Hematopoietic multipotent progenitor cell treated with erythropoietin and hydrocortisone succinate and interleukin-3 and kit ligand, for 17 days (in vitro differentiated cells): ENCODE measurements at regions not wholly inside any gene's neighbourhood (a gene's known extent, or its start where the extent isn't known, plus 50 kb on each side); places are given as distances from the start of the nearest gene placed in this dataset.

Experiments used
- DNase-seq: peaks from one replicate; pipeline ENCODE4 v3.0.0-alpha.2; 2015; ENCODE audit warnings: low spot score

GRCh38 chr10:3239066-3239919 lies 66.7 kb upstream of the PITRM1 start:
- no peak for DNase-seq

DNA sequence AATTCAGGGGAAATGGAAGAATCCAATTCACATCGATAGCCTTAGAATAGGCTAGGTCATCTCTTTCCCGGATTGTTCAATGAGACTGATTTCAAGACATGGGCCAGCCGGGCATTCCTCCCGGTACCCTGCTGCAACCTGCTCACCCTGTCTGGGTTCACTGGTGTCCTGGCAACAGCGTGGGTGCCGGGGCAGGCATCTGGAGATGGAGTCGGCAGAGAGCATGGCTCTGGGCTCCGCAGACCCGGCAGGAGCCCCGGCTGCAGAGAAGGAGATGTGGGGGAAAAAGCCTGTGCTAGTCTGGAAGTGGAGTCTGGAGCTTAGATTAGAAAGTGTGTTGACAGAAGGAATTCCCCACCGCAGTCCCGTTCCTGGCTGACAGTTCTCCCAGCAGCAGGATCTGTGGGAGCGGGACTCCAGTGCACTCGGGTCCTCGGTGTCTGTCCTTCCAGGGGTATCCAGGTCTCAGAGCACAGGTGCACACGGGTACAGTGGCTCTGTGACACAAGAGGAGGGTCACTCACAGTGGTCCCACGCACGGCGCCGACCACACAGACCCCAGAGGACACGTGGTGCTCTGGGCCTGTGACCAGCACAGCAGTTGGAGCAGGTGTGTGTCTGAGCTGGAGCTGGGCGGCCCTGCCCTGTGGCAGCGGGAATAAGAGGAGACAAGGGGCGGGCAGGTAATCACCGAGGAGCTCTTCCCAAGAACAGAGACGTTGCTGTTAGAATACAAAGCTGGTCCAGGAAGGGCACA lies 65.7 kb upstream of the PITRM1 start:
- no peak for DNase-seq

GRCh38 chr10:3237530-3237929 lies 64.9 kb upstream of the PITRM1 start:
- no peak for DNase-seq

- no peak for DNase-seq
Measured at GRCh38 chr10:3236644-3237404, 64.2 kb upstream of the PITRM1 start.

GRCh38 chr10:3235996-3236510 lies 63.5 kb upstream of the PITRM1 start:
- DNase-seq = no peak

DNA sequence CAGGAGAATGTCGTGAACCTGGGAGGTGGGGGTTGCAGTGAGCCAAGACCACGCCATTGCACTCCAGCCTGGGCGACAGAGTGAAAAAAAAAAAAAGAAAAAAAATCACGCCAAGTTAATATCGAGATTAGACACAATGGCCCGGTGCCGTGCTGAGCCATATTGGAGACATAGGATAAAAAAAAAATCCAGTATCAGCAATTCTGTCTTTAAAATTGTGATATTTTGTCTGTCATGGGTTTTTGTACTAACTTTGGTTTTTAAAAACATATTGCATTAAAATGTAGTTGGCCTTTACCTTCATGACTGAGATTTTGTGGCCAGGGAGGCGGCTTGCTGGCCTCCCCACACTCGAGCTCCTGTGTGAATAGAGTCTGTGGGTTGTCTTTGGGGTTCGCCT lies 62.8 kb upstream of the PITRM1 start:
- no peak for DNase-seq

DNA sequence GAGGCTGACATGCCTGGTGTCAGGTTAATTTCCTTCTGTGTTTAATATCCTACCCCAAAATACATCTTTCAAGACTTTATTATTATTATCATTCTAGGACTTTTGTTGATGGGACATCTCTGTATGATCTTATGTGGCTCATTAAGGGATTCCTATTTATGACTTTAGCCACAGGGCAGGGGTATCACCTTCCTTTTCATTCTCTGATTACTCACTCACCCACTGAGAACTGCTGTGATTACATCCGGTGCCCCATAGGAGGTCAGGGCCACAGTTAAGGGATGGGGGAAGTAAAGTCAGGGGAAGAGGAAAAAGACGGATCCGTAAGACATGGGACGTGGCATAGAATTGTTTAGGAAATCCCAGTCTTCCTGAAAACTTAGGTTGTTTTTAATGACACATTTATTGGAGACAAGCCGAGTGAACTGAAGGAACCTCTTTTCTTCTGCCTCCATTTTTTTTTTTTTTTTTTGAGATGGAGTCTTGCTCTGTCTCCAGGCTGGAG lies 61.0 kb upstream of the PITRM1 start:
- no peak for DNase-seq

GRCh38 chr10:3231951-3232730 lies 59.6 kb upstream of the PITRM1 start:
- no peak for DNase-seq

DNA sequence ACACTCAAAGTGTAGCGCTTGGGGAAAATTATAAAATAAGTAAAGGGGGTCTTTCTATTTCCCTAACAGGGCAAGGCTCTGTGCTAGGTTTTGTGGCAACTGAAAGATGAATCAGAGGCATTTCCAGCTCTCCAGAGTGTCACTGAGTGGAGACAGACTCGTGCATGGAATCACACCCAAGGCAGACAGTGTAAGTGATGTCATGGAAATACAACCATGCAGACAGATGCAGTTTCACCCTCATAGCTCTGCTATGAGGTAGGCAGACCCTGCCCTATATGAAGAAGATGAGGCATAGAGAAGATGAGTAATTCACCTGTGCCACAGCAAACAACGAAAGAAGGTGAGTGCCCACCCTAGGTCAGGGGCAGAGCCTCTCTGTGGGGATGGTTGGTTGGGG lies 57.2 kb upstream of the PITRM1 start:
- DNase-seq = no peak

DNA sequence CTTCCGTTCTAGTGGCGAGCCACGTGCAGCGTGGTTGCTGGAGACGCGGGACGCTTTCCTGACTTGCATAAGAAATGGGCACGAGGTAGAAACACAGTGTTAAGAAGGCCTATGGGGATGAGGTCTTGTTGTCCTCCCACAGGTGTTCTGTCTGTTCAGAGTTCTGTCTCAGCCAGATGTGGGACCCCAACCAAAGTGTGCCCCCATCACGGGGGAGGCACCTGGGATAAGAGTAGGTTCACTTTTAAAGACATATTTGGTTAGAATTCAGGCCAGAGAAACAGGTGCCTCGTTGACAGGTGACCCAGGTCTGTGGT lies 56.0 kb upstream of the PITRM1 start:
- DNase-seq = no peak

DNA sequence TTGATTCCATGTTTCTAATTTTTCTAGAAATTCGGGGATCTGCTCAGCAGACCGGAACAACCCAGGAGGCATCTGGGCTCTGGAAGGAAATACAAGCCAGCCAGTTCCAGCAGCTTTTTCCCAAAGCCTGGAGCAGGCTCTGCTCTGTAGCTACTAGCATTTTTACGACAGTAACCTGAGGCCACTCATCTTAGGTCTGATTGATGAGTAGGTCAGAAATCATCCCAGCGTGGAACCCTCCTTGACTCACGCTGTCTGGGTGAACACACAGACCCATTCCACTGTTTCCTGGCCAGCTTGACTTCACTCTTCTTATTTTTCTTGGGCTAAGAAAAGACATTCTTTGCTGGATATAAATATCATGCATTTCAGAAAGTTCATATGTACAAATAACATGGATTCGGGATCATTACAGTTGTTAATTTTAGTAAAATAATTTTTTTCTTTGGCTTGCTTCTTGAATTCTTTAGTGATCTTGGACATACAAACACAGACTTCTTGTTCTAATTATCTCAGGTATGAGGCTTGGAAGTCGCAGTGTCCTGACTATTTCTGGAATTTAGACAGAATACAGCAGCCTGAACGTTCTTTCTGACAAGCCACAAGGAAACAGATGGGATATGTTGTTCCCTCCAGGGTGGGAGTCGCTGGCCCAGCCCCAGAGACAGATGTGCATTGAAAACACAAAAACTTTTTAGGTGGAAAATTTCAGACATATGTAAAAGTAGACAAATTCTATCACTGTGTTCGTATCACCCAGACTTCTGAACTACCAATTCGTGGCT lies 54.6 kb upstream of the PITRM1 start:
- no peak for DNase-seq

DNA sequence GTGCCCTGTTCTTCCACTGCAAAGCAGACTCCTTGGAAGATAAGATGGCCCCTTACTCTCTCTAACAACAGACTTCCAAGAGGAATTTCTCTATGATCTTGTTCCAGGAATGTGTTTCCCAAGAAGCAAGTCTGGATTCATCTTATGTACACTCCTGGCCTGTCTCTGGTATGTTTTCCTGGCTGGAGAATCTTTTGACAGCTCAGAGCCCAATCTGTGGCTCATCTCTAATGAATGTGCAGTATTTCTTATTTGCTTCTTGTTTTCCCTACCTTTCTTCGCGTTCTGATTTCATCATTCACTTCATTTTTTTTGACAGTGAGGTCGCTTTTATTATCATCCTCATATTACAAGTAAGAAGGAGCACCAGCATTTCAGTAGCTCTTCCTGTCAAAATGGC lies 53.0 kb upstream of the PITRM1 start:
- no peak for DNase-seq

DNA sequence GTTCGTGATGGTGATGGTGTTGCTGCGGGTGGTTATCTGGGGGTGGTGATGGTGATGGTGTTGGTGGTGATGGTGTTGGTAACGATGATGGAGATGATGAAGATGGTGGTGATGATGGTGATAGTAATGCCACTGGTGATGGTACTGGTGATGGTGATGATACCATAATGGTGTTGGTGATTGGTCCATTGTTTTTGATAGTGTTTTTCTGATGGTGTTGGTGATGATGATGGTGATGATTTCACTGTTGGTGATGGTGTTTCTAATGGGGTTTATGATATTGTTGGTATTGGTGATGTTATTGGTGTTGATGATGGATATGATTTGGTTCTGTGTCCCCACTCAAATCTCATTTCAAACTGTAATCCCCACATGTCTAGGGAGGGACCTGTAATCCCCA lies 51.7 kb upstream of the PITRM1 start:
- DNase-seq = no peak

- no peak for DNase-seq
Measured at GRCh38 chr10:3222626-3223025, 50.0 kb upstream of the PITRM1 start.
